CD14-positive monocyte (primary cell): ENCODE measurements at regions not wholly inside any gene's neighbourhood (a gene's known extent, or its start where the extent isn't known, plus 50 kb on each side); places are given as distances from the start of the nearest gene placed in this dataset.

Experiments used
- DNase-seq, 3 donors: peaks; one replicate each; pipeline ENCODE4 v3.0.0-alpha.2; 2011 to 2022
- H2AFZ ChIP-seq: 2 replicates; pipeline ENCODE4 v1.6.0; 2012; ENCODE audit warnings: mild to moderate bottlenecking, low read depth, low read length, inconsistent platforms; ENCODE audit not compliant: insufficient read depth, poor library complexity, severe bottlenecking
- H3K27ac ChIP-seq, 2 donors: 1 replicate in 1 of 2; 2 replicates in 1 of 2; pipeline ENCODE4 v1.5.1; 2012 to 2013; ENCODE audit warnings: low read length in 2 of 2, control low read depth in 1 of 2, inconsistent platforms in 1 of 2, low read depth in 1 of 2, mild to moderate bottlenecking in 1 of 2
- H3K27me3 ChIP-seq, 2 donors: one replicate each; pipeline versions ENCODE4 v1.6.0 to v1.6.1; 2011 to 2013; ENCODE audit warnings: low read length in 2 of 2; ENCODE audit not compliant: control insufficient read depth in 2 of 2, insufficient read depth in 2 of 2
- H3K36me3 ChIP-seq, 2 donors: replicated peaks in 1 of 2; 1 replicate in 1 of 2; 2 replicates in 1 of 2; pipeline versions ENCODE4 v1.5.1 to v1.6.1; 2012 to 2013; ENCODE audit warnings: low read length in 2 of 2, control low read depth in 1 of 2, inconsistent platforms in 1 of 2, mild to moderate bottlenecking in 1 of 2; ENCODE audit not compliant: insufficient read depth in 2 of 2, control insufficient read depth in 1 of 2
- H3K4me1 ChIP-seq, 2 donors: 1 replicate in 1 of 2; 2 replicates in 1 of 2; pipeline versions ENCODE4 v1.5.1 to v1.6.1; 2012 to 2013; ENCODE audit warnings: low read length in 2 of 2, control low read depth in 1 of 2, inconsistent platforms in 1 of 2, mild to moderate bottlenecking in 1 of 2, moderate library complexity in 1 of 2; ENCODE audit not compliant: insufficient read depth in 2 of 2, control insufficient read depth in 1 of 2
- H3K4me2 ChIP-seq: replicated peaks from 2 replicates; pipeline ENCODE3; 2012; ENCODE audit warnings: low read length, moderate library complexity, mild to moderate bottlenecking; ENCODE audit not compliant: poor library complexity, severe bottlenecking; ENCODE audit errors: extremely low read depth
- H3K4me3 ChIP-seq, 3 experiments: fragments of 200-600 bp in 1 of 3; sonication (generic) in 1 of 3; replicated peaks in 1 of 3; 1 replicate in 2 of 3; 2 replicates in 1 of 3; pipeline ENCODE4 v1.5.1; 2011 to 2013; ENCODE audit warnings: low read length in 3 of 3, mild to moderate bottlenecking in 3 of 3, control low read depth in 2 of 3, low read depth in 2 of 3, inconsistent platforms in 1 of 3, moderate library complexity in 1 of 3
- H3K79me2 ChIP-seq: 2 replicates; pipeline ENCODE4 v1.6.0; 2012; ENCODE audit warnings: mild to moderate bottlenecking, control low read depth, inconsistent platforms, low read length, moderate library complexity; ENCODE audit not compliant: insufficient read depth
- H3K9ac ChIP-seq: 2 replicates; pipeline ENCODE4 v1.6.0; 2017; ENCODE audit warnings: low read length, mild to moderate bottlenecking; ENCODE audit not compliant: insufficient read depth, poor library complexity, severe bottlenecking
- H3K9me3 ChIP-seq, 2 donors: replicated peaks in 1 of 2; 1 replicate in 1 of 2; 2 replicates in 1 of 2; pipeline versions ENCODE4 v1.5.1 to v1.6.1; 2012 to 2013; ENCODE audit warnings: low read length in 2 of 2, control low read depth in 1 of 2; ENCODE audit not compliant: control insufficient read depth in 1 of 2, insufficient read depth in 1 of 2
- H4K20me1 ChIP-seq: 2 replicates; pipeline ENCODE4 v1.6.0; 2012; ENCODE audit warnings: mild to moderate bottlenecking, low read length, control low read depth, moderate library complexity; ENCODE audit not compliant: insufficient read depth
- H3K27ac Mint-ChIP-seq, 7 donors: one replicate each; pipeline ENCODE4 v1.8.0; 2020; ENCODE audit warnings: mild to moderate bottlenecking in 7 of 7, mixed read lengths in 7 of 7, moderate library complexity in 6 of 7, inconsistent platforms in 2 of 7
- H3K27me3 Mint-ChIP-seq, 3 donors: one replicate each; pipeline ENCODE4 v1.8.0; 2021 to 2022; ENCODE audit warnings: low read depth in 3 of 3, mild to moderate bottlenecking in 3 of 3, mixed read lengths in 3 of 3, moderate library complexity in 3 of 3, inconsistent platforms in 1 of 3
- H3K36me3 Mint-ChIP-seq, 2 donors: one replicate each; pipeline ENCODE4 v1.8.0; 2020; ENCODE audit warnings: mixed read lengths in 2 of 2, inconsistent platforms in 1 of 2, mild to moderate bottlenecking in 1 of 2
- H3K4me1 Mint-ChIP-seq: one replicate; pipeline ENCODE4 v1.8.0; 2020; ENCODE audit warnings: mild to moderate bottlenecking, mixed read lengths
- H3K4me3 Mint-ChIP-seq, 2 donors: one replicate each; pipeline ENCODE4 v1.8.0; 2020; ENCODE audit warnings: mild to moderate bottlenecking in 2 of 2, mixed read lengths in 2 of 2, moderate library complexity in 1 of 2
- H3K9me3 Mint-ChIP-seq, 7 donors: one replicate each; pipeline ENCODE4 v1.8.0; 2020 to 2022; ENCODE audit warnings: mixed read lengths in 7 of 7, mild to moderate bottlenecking in 6 of 7, moderate library complexity in 6 of 7, inconsistent platforms in 2 of 7
- CTCF ChIP-seq: fragments of 200-600 bp; IDR thresholded peaks from one replicate; pipeline ENCODE4 v1.8.0; 2022; ENCODE audit warnings: antibody characterized with exemption, mild to moderate bottlenecking
- WGBS: methylation state at CpG from one replicate; pipeline ENCODE4 v1.1.5; 2013; ENCODE audit warnings: missing lambda C conversion rate; ENCODE audit not compliant: insufficient coverage; 5-methylcytosine and 5-hydroxymethylcytosine counted together
- intact Hi-C, 2 donors: fragments of 100-400 bp; cut with micrococcal nuclease; formaldehyde crosslinking; loops; one replicate each; pipeline versions ENCODE4 v1.15.0 to v1.15.1; 2023

- no peak overlapping the region for H3K27ac ChIP-seq
- no peaks in the 10 kb centered on the region for H3K27me3 ChIP-seq
- H3K4me3 ChIP-seq: no peak overlapping the region
- H4K20me1 ChIP-seq: no peaks in the 10 kb centered on the region
- H3K79me2 ChIP-seq: no peaks in the 10 kb centered on the region
- no peak overlapping the region for H3K4me2 ChIP-seq
- Mint-ChIP-seq H3K9me3 (peaks cover 7 to 14% (median 9%) of the 10 kb centered on the region in 7 donors), H3K36me3 (no peaks in the 10 kb centered on the region), H3K27ac (no peak overlapping the region), H3K27me3 (peaks cover 0 to 2% (median 0%) of the 10 kb centered on the region in 3 donors), H3K4me1 (no peaks in the 10 kb centered on the region), H3K4me3 (no peak overlapping the region)
- H3K9ac ChIP-seq: no peak overlapping the region
- intact Hi-C loops: no loop called here
- no peak for DNase-seq
- H3K36me3 ChIP-seq: no peaks in the 10 kb centered on the region
- no peak overlapping the region for H2AFZ ChIP-seq
- TF ChIP-seq CTCF: no peak
- H3K9me3 ChIP-seq: peaks cover 7 to 12% of the 10 kb centered on the region in 2 donors
- H3K4me1 ChIP-seq: no peaks in the 10 kb centered on the region
These were observed 317.8 kb downstream of the MMUT start for GRCh38 chr6:49145280-49145679.

DNA sequence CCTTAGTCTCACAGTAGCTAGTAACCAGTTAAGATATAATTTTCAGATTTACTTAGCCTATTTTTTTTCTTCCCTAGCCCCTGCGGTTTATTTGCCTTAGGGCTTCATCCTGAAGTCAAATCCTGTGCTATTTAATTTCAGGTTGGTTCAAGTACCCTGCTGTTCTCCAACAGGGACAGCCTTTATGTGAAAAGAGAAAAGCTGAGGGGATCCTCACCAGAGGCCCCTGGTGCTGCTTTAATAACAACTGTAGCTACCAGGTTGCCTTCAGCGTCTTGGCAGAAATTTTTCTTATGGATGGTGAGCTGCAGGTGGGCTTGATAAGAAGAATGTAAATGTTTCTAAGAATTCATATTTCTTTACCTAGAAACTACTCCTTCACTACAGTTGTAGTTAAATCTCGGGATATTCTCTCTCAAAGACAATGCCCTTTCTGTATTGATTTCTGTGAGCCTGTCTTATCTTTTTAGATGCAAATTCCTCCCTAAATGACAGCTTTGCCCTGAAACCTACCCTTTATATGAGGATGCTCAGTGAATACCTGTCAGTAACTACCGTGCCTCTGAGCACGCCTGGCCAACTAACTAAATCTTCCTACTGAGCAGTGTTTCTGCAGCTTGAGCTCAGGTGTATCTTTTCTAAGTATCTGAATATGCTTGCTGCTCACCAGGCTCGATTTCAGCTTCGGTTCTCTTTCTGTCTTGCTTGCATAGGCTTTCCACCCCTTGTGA, 320.5 kb downstream of the MMUT start:
- no peaks in the 10 kb centered on the region for H3K79me2 ChIP-seq
- no peaks in the 10 kb centered on the region for H3K27me3 ChIP-seq
- no peak overlapping the region for H3K4me2 ChIP-seq
- Mint-ChIP-seq H3K27ac (no peak overlapping the region), H3K9me3 (peaks cover 0 to 12% (median 3%) of the 10 kb centered on the region in 7 donors), H3K4me3 (no peak overlapping the region), H3K27me3 (peaks cover 0 to 2% (median 0%) of the 10 kb centered on the region in 3 donors), H3K36me3 (no peaks in the 10 kb centered on the region), H3K4me1 (no peaks in the 10 kb centered on the region)
- H3K4me3 ChIP-seq: no peak overlapping the region
- no peak for DNase-seq
- intact Hi-C loops: no loop called here
- no peaks in the 10 kb centered on the region for H4K20me1 ChIP-seq
- H3K27ac ChIP-seq: no peak overlapping the region
- no peak overlapping the region for H2AFZ ChIP-seq
- peaks cover 3 to 7% of the 10 kb centered on the region in 2 donors for H3K9me3 ChIP-seq
- TF ChIP-seq CTCF: no peak
- 60% methylated on average over 5 of the region's 7 CpGs for WGBS
- no peaks in the 10 kb centered on the region for H3K4me1 ChIP-seq
- H3K9ac ChIP-seq: no peak overlapping the region
- no peaks in the 10 kb centered on the region for H3K36me3 ChIP-seq
